Hepatocyte (in vitro differentiated cells): ENCODE measurements at regions not wholly inside any gene's neighbourhood (a gene's known extent, or its start where the extent isn't known, plus 50 kb on each side); places are given as distances from the start of the nearest gene placed in this dataset.

ENCODE experiments used
- DNase-seq: peaks from one replicate; pipeline ENCODE4 v3.0.0-alpha.2; 2016; ENCODE audit warnings: low spot score
- H2AFZ ChIP-seq: fragments of 200-600 bp; sonication (generic); 2 replicates; pipeline ENCODE4 v1.6.0; 2016; ENCODE audit warnings: antibody characterized with exemption, mild to moderate bottlenecking
- H3K27ac ChIP-seq: fragments of 200-600 bp; sonication (generic); 2 replicates; pipeline ENCODE4 v1.5.1; 2016; ENCODE audit warnings: mild to moderate bottlenecking
- H3K27me3 ChIP-seq: fragments of 200-600 bp; sonication (generic); 2 replicates; pipeline ENCODE4 v1.6.1; 2016
- H3K36me3 ChIP-seq: fragments of 200-600 bp; sonication (generic); replicated peaks from 2 replicates; pipeline ENCODE4 v1.5.1; 2016; ENCODE audit warnings: low read depth; ENCODE audit not compliant: insufficient read depth
- H3K4me1 ChIP-seq: fragments of 200-600 bp; sonication (generic); 2 replicates; pipeline ENCODE4 v1.5.1; 2016; ENCODE audit warnings: mild to moderate bottlenecking, moderate library complexity; ENCODE audit not compliant: insufficient read depth
- H3K4me2 ChIP-seq: fragments of 200-600 bp; sonication (generic); 2 replicates; pipeline ENCODE4 v1.6.0; 2016
- H3K4me3 ChIP-seq: fragments of 200-600 bp; sonication (generic); 2 replicates; pipeline ENCODE4 v1.5.1; 2016; ENCODE audit warnings: mild to moderate bottlenecking
- H3K79me2 ChIP-seq: fragments of 200-600 bp; sonication (generic); 2 replicates; pipeline ENCODE4 v1.6.0; 2017; ENCODE audit warnings: mild to moderate bottlenecking
- H3K9me2 ChIP-seq: fragments of 200-600 bp; sonication (generic); replicated peaks from 2 replicates; pipeline ENCODE4 v1.6.0; 2017; ENCODE audit warnings: mild to moderate bottlenecking; ENCODE audit not compliant: insufficient read depth
- H3K9me3 ChIP-seq: fragments of 200-600 bp; sonication (generic); 2 replicates; pipeline ENCODE4 v1.5.1; 2016; ENCODE audit warnings: low read depth, mild to moderate bottlenecking
- H4K20me1 ChIP-seq: fragments of 200-600 bp; sonication (generic); 2 replicates; pipeline ENCODE4 v1.6.0; 2016; ENCODE audit warnings: mild to moderate bottlenecking; ENCODE audit not compliant: insufficient read depth, poor library complexity, severe bottlenecking
- EZH2 ChIP-seq: fragments of 200-600 bp; sonication (generic); IDR thresholded peaks from 2 replicates; pipeline ENCODE4 v1.6.1; 2016; ENCODE audit warnings: antibody characterized with exemption, mild to moderate bottlenecking, borderline replicate concordance
- EZH2phosphoT487 ChIP-seq: fragments of 200-600 bp; sonication (generic); IDR thresholded peaks from one replicate; pipeline ENCODE4 v1.6.1; 2018; ENCODE audit warnings: antibody characterized with exemption, mild to moderate bottlenecking, low read depth, moderate library complexity; ENCODE audit not compliant: unreplicated experiment, severe bottlenecking
- WGBS: methylation state at CpG from one replicate; pipeline ENCODE4 v1.1.6; 2016; ENCODE audit warnings: low lambda C conversion rate; ENCODE audit errors: missing lambda C conversion rate; 5-methylcytosine and 5-hydroxymethylcytosine counted together
- TF ChIP-seq, protein P1 (sequence below): fragments of 200-600 bp; sonication (generic); IDR thresholded peaks from 2 replicates; pipeline ENCODE4 v1.5.1; 2016; ENCODE audit warnings: antibody characterized with exemption, mild to moderate bottlenecking; ENCODE audit not compliant: poor library complexity

DNA sequence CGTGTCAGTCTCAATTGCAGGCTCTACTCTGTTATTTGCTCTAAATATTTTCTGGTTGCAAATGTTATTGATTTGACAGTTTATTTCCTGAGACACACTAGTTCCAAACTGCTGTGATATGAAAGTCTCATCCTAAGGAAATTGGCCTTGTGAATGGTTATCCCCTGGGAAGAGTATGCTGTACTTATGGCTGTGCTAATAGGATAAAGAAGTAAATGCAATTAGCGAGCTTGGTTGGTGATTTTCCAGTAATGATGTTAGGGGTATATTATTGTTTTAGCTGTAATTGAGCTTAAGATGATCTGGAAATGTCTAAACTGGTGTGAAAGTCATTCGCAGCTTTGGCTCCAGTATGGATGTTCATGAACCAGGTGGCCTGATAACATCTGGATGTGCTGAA lies 197.9 kb downstream of the SUDS3 start:
- Histone ChIP-seq H3K4me2 (no peak overlapping the region), H3K27me3 (no peaks in the 10 kb centered on the region), H3K4me1 (no peaks in the 10 kb centered on the region), H2AFZ (no peak overlapping the region), H4K20me1 (no peaks in the 10 kb centered on the region), H3K4me3 (no peak overlapping the region), H3K79me2 (no peaks in the 10 kb centered on the region), H3K9me2 (no peaks in the 10 kb centered on the region), H3K27ac (no peak overlapping the region), H3K36me3 (no peaks in the 10 kb centered on the region), H3K9me3 (no peaks in the 10 kb centered on the region)
- 80% methylated on average over 3 of the region's 3 CpGs for WGBS
- DNase-seq = no peak
- TF ChIP-seq, protein P1, sequence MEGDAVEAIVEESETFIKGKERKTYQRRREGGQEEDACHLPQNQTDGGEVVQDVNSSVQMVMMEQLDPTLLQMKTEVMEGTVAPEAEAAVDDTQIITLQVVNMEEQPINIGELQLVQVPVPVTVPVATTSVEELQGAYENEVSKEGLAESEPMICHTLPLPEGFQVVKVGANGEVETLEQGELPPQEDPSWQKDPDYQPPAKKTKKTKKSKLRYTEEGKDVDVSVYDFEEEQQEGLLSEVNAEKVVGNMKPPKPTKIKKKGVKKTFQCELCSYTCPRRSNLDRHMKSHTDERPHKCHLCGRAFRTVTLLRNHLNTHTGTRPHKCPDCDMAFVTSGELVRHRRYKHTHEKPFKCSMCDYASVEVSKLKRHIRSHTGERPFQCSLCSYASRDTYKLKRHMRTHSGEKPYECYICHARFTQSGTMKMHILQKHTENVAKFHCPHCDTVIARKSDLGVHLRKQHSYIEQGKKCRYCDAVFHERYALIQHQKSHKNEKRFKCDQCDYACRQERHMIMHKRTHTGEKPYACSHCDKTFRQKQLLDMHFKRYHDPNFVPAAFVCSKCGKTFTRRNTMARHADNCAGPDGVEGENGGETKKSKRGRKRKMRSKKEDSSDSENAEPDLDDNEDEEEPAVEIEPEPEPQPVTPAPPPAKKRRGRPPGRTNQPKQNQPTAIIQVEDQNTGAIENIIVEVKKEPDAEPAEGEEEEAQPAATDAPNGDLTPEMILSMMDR = no peak
- TF ChIP-seq EZH2phosphoT487 (no peak), EZH2 (no peak)

DNA sequence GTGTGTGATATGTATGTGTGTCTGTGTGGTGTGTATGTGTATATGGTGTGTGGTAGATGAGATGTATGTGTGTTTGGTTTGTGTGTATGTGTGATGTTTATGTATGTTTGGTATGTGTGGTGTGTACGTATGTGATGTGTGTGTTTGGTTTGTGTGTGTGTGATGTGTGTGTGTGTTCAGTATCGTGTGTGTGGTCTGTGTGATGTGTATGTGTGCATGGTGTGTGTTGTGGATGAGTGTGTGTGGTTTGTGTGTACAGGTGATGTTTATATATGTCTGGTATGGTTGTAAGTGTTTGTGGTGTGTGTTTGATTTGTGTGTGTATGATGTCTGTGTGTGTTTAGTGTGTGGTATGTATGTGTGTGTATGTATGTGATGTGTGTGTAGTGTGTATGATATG lies 199.4 kb downstream of the SUDS3 start:
- H4K20me1 ChIP-seq = no peaks in the 10 kb centered on the region
- H3K27ac ChIP-seq = no peak overlapping the region
- H3K36me3 ChIP-seq = no peaks in the 10 kb centered on the region
- 79% methylated on average over 2 of the region's 2 CpGs for WGBS
- H3K9me2 ChIP-seq = no peaks in the 10 kb centered on the region
- H3K4me3 ChIP-seq = no peak overlapping the region
- H3K4me1 ChIP-seq = no peaks in the 10 kb centered on the region
- no peak overlapping the region for H2AFZ ChIP-seq
- H3K79me2 ChIP-seq = no peaks in the 10 kb centered on the region
- no peaks in the 10 kb centered on the region for H3K9me3 ChIP-seq
- DNase-seq = no peak
- no peak for TF ChIP-seq EZH2
- no peak for TF ChIP-seq EZH2phosphoT487
- TF ChIP-seq, protein P1 = no peak
- H3K4me2 ChIP-seq = no peak overlapping the region
- H3K27me3 ChIP-seq = no peaks in the 10 kb centered on the region

DNA sequence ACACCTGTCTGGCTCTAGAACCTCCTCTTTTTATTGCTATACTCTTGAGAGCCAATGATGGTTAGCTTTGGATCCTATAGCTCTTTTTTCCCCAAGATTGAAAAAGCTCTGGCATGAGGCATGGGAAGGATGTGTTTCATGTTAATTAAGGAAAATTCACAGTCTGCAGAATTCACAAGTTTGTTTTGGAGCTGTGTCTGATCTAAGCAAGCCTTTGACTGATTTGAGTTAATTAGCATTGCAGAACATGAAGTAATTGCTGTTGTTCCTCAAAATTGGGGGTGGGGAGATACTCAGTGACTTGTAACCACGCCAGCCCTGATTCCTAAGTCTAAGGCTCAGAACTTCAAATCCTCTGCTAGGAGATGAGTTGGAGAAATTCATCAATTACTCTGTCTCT lies 205.0 kb downstream of the SUDS3 start:
- Histone ChIP-seq H3K79me2 (no peaks in the 10 kb centered on the region), H3K4me1 (no peaks in the 10 kb centered on the region), H3K9me3 (no peaks in the 10 kb centered on the region), H2AFZ (no peak overlapping the region), H3K27me3 (no peaks in the 10 kb centered on the region), H3K36me3 (no peaks in the 10 kb centered on the region), H3K9me2 (no peaks in the 10 kb centered on the region), H3K4me3 (no peak overlapping the region), H3K27ac (no peak overlapping the region), H3K4me2 (no peak overlapping the region), H4K20me1 (no peaks in the 10 kb centered on the region)
- no peak for DNase-seq
- WGBS = 63% methylated on average over 1 of the region's 1 CpG
- TF ChIP-seq EZH2phosphoT487 = no peak
- TF ChIP-seq EZH2 = no peak

DNA sequence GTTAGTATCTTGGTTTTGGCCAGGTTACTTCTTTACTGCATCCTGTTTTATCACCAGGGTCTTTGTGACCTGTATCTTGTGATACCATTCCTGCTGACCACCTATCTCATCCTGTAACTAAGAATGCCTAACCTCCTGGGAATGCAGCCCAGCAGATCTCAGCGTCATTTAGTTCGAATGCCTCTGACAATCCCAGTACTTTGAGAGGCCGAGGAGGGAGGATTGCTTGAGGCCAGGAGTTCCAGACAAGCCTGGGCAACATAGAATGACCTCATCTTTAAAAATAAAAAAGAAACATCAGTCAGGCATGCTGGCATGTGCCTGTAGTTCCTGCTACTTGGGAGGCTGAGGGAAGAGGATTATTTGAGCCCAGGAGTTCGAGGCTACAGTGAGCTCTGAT lies 206.5 kb downstream of the SUDS3 start:
- 77% methylated on average over 4 of the region's 4 CpGs for WGBS
- H3K27ac ChIP-seq = no peak overlapping the region
- H2AFZ ChIP-seq = no peak overlapping the region
- H3K9me3 ChIP-seq = no peaks in the 10 kb centered on the region
- no peak overlapping the region for H3K4me2 ChIP-seq
- no peak overlapping the region for H3K4me3 ChIP-seq
- no peaks in the 10 kb centered on the region for H3K4me1 ChIP-seq
- no peaks in the 10 kb centered on the region for H3K27me3 ChIP-seq
- DNase-seq = no peak
- no peaks in the 10 kb centered on the region for H4K20me1 ChIP-seq
- H3K9me2 ChIP-seq = no peaks in the 10 kb centered on the region
- no peaks in the 10 kb centered on the region for H3K79me2 ChIP-seq
- TF ChIP-seq, protein P1 = no peak
- no peak for TF ChIP-seq EZH2phosphoT487
- TF ChIP-seq EZH2 = no peak
- H3K36me3 ChIP-seq = no peaks in the 10 kb centered on the region
